ENCODE measurements at regions not wholly inside any gene's neighbourhood (a gene's known extent, or its start where the extent isn't known, plus 50 kb on each side); places are given as distances from the start of the nearest gene placed in this dataset.
A peak's percentile ranks its signal among the peaks of the same experiment; 100 is the strongest.

GRCh38 chr13:38099751-38100150 is 230.2 kb upstream of the TRPC4 start (continued):
- TF ChIP-seq CTCF (conservative IDR thresholded peaks at IDR 0.05; ENCODE audit: low read depth in 2 of 2) (no peak), CREB1 (CRISPR knock-in tag; IDR thresholded peaks at IDR 0.05; ENCODE audit: low read depth) (no peak), REST (IDR thresholded peaks at IDR 0.05; ENCODE audit: unreplicated experiment) (no peak)

GRCh38 chr13:38093425-38093824 is 223.9 kb upstream of the TRPC4 start:
- H3K27ac Mint-ChIP-seq: no peak overlapping the region
- no peaks in the 10 kb centered on the region; the same call in 2 of the 3 replicates for H3K36me3 Mint-ChIP-seq (ENCODE audit: low read depth)
- Histone ChIP-seq H3F3A (replicated peaks; ENCODE audit: low read depth) (no peaks in the 10 kb centered on the region), H3K27me3 (ENCODE audit: insufficient read depth) (no peaks in the 10 kb centered on the region), H2AFZ (no peak overlapping the region), H3K9me2 (ENCODE audit: insufficient read depth) (peaks cover 5% of the 10 kb centered on the region; the same call in 1 of the 2 replicates), H3K4me2 (no peak overlapping the region), H3K79me2 (replicated peaks; ENCODE audit: insufficient read depth) (no peaks in the 10 kb centered on the region), H3K4me1 (ENCODE audit: insufficient read depth) (no peaks in the 10 kb centered on the region), H4K20me1 (replicated peaks; ENCODE audit: insufficient read depth) (no peaks in the 10 kb centered on the region), H3K4me3 (no peak overlapping the region), H3K27ac (ENCODE audit: low read depth) (no peak overlapping the region), H3K36me3 (ENCODE audit: insufficient read depth) (no peaks in the 10 kb centered on the region)
- TF ChIP-seq ETS1 (IDR thresholded peaks at IDR 0.05): no peak
- no peaks in the 10 kb centered on the region; the same call in 2 of the 3 replicates for H3K9me3 Mint-ChIP-seq
- no peaks in the 10 kb centered on the region for H3K4me1 Mint-ChIP-seq
- no peak for ATAC-seq
- no peak for DNase-seq (ENCODE audit: low spot score)
- no peak overlapping the region for H3K4me3 Mint-ChIP-seq
- H3K27me3 Mint-ChIP-seq (ENCODE audit: insufficient read depth, low read depth, poor library complexity): no peaks in the 10 kb centered on the region

- no peaks in the 10 kb centered on the region for H3K27me3 ChIP-seq (ENCODE audit: insufficient read depth)
- H3K9me3 Mint-ChIP-seq: peaks cover 19% of the 10 kb centered on the region
- H3K4me1 ChIP-seq (ENCODE audit: insufficient read depth): no peaks in the 10 kb centered on the region
- no peaks in the 10 kb centered on the region for H3F3A ChIP-seq (replicated peaks; ENCODE audit: low read depth)
- H3K79me2 ChIP-seq (replicated peaks; ENCODE audit: insufficient read depth): no peaks in the 10 kb centered on the region
- no peak for DNase-seq (ENCODE audit: low spot score)
- no peaks in the 10 kb centered on the region for H4K20me1 ChIP-seq (replicated peaks; ENCODE audit: insufficient read depth)
- H2AFZ ChIP-seq: peak overlapping the region; percentile 19; the same call in 1 of the 2 replicates
- no peak overlapping the region for H3K4me3 ChIP-seq
- peaks cover 5% of the 10 kb centered on the region; the same call in 1 of the 2 replicates for H3K9me2 ChIP-seq (ENCODE audit: insufficient read depth)
- no peaks in the 10 kb centered on the region for H3K36me3 ChIP-seq (ENCODE audit: insufficient read depth)
- H3K27ac Mint-ChIP-seq: peak overlapping the region; percentile 17; the same call in 1 of the 2 replicates
- no peak overlapping the region for H3K4me2 ChIP-seq
- no peak for ATAC-seq
- no peaks in the 10 kb centered on the region for H3K4me1 Mint-ChIP-seq
- no peak overlapping the region for H3K4me3 Mint-ChIP-seq
- no peaks in the 10 kb centered on the region for H3K27me3 Mint-ChIP-seq (ENCODE audit: insufficient read depth, low read depth, poor library complexity)
- H3K36me3 Mint-ChIP-seq (ENCODE audit: low read depth): peaks cover 3% of the 10 kb centered on the region; the same call in 2 of the 3 replicates
- H3K27ac ChIP-seq (ENCODE audit: low read depth): no peak overlapping the region
- TF ChIP-seq ETS1 (IDR thresholded peaks at IDR 0.05): no peak
- no peak for TF ChIP-seq CTCF (conservative IDR thresholded peaks at IDR 0.05; ENCODE audit: low read depth in 2 of 2)
- TF ChIP-seq NANOG (IDR thresholded peaks at IDR 0.05; ENCODE audit: borderline replicate concordance): no peak
Observed at GRCh38 chr13:38090913-38091312, 221.3 kb upstream of the TRPC4 start.
